GM19239 (cell line): ENCODE measurements at regions not wholly inside any gene's neighbourhood (a gene's known extent, or its start where the extent isn't known, plus 50 kb on each side); places are given as distances from the start of the nearest gene placed in this dataset.
A peak's percentile ranks its signal among the peaks of the same experiment; 100 is the strongest.

ENCODE experiments used
- DNase-seq: peaks from one replicate; pipeline ENCODE4 v3.0.0; 2011; ENCODE audit warnings: low spot score; ENCODE audit not compliant: insufficient read length
- FAIRE-seq: peaks from 2 replicates; lab custom pipeline; 2011; peaks lifted over from hg19 to GRCh38; lab: Jason Lieb, UNC

DNA sequence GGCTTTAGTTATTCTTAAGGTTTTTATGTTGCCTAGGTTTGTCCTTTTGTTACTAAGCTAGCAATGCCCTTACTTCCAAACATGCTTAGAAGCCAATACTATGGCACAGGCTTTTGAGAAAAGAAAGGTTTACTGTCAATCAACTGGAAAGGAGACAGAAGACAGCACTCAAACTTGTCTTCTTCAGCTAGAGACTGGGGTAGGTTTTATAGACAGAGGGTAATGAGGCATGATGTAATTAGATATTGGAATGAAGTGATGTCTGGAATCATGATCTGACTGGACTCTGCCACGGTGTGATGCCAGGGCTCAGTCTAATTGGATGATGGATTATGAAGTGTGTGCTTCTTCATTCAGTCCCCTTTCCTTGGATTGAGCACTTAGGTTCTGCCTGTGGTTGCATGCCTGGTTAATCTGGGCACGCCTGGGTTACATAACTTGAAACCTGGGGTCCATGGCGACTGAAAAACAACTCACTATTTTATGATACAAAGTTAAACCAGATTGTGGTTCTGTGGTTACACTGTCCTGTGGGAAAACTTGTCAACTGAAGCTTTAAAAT, 625.8 kb downstream of the BRINP3 start:
- no peak for DNase-seq
- FAIRE-seq = no peak

DNA sequence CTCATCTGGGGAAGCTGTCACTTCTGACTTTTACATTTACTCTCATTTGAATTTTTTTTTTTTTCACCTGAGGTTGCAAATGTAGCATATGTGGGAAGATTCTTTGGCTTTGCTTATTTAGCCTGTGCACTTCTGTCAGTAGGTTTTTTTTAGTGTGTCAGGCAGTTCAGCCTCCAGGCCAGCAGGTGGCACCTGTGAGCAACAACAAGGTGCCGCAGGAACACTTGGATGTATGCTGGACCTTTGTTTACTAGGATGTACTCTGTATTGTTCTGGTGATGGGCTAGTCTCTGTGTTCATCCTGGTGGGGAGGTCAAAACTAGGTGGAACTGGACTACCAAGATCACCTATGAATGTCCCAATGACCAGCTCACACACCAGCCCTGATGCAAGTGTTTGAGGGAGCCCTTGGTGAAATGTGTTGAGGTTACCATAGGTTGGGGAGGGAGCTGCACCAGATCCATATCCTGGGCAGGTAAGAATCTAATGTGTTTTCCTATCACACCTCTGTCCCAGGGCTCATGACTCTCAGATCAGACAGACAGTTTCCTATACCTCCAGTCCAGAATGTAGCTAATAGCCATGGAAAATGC, 618.2 kb downstream of the BRINP3 start:
- peak; percentile 59 for FAIRE-seq
- DNase-seq = peak; percentile 0

DNA sequence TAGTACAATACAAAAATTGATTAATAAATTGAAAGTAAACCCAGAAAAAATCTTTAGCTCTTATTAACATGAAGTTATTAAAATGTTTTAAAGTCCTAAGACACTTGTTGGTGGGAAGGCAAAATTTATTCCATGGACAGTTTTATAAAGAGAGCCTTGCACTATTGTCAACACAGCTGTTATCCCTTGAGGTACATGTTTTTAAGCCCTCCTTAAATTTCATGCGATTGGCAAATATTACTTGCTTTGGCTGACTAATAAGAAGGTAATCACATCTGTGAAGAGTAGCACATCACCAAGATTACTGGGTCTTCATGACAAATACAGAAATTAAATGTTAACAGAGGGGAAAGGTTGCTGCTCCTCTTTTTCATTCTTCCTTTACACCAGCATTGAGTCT, 611.1 kb downstream of the BRINP3 start:
- FAIRE-seq = no peak
- no peak for DNase-seq

- DNase-seq (no peak), FAIRE-seq (no peak)
Measured at GRCh38 chr1:189868021-189868420, 609.6 kb downstream of the BRINP3 start.

DNA sequence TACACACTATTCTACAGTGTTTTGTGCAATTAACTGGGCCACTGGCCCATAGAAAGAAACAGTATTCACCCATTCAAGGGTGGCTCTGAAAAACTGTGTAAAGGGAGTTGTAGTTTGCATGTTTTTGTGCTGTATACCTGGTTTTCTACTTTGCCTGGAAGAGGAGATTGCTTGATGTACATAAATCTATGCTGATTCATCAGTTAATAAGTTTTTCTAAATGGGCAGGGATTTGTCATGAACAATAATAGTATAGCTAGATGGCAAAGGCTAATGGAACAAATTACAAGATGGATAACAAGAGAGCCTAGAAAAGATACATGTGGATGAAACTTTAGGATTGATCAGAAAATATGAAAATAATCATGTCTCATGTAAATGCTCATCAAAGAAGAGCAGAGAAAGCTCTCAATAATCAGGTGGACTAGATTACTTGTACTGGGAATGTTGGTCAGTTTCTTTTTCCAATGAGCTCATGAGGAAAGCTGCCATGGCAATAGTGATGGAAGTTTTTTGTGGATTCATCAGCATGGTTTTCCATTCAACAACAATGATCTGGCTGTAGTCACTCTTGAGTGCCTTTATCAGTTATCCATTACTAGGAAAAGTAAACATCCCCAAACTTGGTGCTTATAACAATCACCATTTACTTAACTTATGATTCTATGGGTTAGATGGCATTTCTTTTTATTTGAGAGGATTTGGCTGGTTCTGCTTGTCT, 602.8 kb downstream of the BRINP3 start:
- no peak for FAIRE-seq
- DNase-seq = no peak

- FAIRE-seq (no peak), DNase-seq (no peak)
Measured at GRCh38 chr1:189880135-189880534, 597.5 kb downstream of the BRINP3 start.

DNA sequence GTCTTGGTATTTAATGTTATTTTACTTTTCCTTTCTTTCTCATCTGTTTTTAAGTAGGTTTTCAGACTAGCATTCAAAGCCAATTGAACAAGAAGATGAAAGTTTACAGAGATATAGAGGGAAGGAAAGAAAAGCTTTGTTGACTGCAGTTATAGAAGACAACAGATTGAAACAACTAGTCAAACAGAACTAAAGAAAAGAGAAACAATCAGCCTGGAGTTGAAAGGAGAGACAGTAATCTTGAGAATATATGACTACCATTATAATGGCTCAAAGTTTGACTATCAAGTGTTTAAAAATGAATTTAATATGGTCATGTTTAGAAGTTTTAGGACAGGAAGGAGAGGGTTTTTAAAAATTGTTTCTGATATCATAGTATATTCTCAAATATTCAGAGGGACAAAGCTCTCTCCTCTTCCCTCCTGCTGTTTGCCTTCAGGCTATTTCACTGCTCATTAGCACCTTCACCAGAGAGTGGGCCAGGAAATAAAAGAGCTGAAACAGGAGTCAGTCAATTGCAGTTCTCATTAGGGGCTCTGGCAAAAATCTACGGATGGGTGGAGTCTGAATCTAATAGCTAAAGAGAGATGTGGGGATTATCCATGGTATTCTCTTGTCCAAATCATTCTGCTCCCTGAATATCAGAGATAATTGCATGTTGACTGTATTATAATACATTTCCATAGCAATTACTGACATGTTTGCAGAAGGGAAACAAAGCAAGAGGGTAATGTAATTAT, 577.8 kb downstream of the BRINP3 start:
- FAIRE-seq (no peak), DNase-seq (no peak)

- FAIRE-seq (no peak), DNase-seq (no peak)
Measured at GRCh38 chr1:189904509-189904908, 573.2 kb downstream of the BRINP3 start.

GRCh38 chr1:189908113-189908512, 569.6 kb downstream of the BRINP3 start:
- no peak for FAIRE-seq
- DNase-seq = no peak

- FAIRE-seq (no peak), DNase-seq (no peak)
Measured at GRCh38 chr1:189921613-189922012, 556.1 kb downstream of the BRINP3 start.

DNA sequence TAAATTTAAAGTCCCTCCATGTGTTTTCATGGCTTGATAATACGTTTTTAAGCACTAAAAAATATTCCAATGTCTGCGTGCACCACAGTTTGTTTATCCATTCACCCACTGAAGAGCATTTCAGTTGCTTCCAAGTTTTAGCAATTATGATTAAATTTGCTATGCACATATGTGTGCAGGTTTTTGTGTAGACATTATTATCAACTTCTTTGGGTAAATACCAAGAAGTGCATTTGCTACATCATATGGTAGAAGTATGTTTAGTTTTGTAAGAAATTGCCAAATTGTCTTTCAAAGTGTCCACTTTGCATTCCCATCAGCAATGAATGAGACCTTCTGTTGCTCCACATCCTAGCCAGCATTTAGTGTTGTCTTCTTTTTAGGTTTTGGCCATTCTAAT, 550.0 kb downstream of the BRINP3 start:
- no peak for FAIRE-seq

DNA sequence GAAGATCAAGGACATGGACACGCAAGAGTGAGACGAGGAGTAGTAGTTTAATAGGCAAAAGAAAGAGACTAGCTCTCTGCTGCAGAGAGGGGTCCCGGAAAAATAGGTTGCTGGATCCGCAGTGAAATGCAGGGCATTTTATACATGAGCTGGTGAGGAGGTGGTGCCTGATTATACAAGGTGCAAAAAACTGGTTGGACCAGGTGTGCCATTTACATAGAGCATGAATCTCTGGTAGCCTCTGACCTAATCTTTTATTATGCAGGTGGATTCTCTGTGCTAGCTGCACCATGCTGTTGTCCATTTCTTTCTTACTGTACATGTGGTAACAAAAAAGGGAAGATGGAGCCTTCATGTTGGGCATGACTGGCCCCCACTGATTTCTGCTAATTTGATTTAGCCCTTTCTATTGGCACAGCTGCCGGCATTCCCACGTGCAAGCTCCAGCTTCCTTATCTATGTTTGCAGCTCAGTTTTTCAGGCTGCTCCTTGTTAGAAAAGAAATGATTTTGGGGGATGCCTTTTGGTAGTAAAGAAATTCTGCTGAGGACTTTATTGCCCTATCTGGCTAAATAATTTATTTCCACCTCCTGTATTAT, 548.1 kb downstream of the BRINP3 start:
- DNase-seq (no peak), FAIRE-seq (no peak)

More for the DNA sequence above, 550.0 kb downstream of the BRINP3 start:
- no peak for DNase-seq

- DNase-seq (no peak), FAIRE-seq (no peak)
Measured at GRCh38 chr1:189936861-189937260, 540.8 kb downstream of the BRINP3 start.

GRCh38 chr1:189939967-189940366, 537.7 kb downstream of the BRINP3 start:
- DNase-seq (no peak), FAIRE-seq (no peak)

DNA sequence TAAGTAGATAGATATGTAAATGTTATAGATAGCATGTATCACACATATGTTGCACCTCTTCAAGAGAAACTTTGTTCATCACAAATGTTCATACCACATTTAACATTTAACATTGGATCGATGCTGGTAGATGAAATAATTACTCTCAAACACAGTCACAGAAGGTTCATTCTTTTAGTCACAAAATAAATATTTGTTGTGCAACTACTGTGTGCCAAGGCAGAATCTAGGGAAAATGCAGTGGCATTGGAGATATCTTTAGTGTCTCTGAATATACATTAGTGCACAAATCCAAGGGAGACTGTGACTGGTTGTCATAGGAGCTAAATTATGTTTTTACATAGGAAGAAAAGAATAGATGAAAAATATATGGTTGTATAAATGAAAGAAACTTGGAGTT, 535.7 kb downstream of the BRINP3 start:
- no peak for DNase-seq
- FAIRE-seq = no peak

GRCh38 chr1:189958756-189959155, 518.9 kb downstream of the BRINP3 start:
- DNase-seq (no peak), FAIRE-seq (no peak)

DNA sequence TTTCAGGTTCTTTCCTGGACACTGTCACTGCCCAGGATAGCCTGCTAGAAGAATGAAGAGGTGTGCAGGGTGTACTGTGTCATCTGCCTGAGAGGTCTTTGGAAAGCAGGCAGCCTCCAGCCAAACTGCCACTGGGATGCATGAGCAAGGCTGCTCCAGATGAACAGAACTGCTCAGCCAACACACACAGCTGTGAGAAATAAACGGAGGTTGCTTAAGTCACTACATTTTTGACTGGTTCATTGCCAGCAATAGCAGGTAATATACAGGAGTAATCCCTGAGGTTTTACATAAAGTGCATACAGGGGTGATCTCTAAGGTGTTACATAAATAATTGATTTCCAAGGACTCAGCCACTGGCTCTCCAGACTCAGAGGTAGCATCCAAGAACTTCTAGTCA, 516.9 kb downstream of the BRINP3 start:
- FAIRE-seq (no peak), DNase-seq (no peak)

DNA sequence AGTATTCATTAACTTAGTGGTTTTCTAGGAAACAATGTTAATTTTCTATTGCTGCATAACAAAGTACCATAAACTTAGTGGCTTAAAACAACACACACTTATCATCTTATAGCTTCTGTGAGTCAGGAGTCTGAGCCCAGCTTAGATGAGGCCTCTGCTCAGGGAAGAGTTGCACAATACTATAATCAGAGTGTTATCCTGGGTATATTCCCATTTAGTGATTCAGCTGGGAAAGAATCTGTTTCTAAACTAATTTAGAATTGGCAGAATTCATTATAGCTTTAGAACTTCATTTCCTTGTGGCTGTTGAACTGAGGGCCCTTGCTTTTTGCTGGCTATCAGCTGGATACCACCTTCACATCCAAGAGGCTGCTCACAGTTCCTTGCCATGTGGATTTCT, 515.5 kb downstream of the BRINP3 start:
- no peak for DNase-seq
- no peak for FAIRE-seq

GRCh38 chr1:189970331-189971230, 507.1 kb downstream of the BRINP3 start:
- DNase-seq = no peak
- no peak for FAIRE-seq

DNA sequence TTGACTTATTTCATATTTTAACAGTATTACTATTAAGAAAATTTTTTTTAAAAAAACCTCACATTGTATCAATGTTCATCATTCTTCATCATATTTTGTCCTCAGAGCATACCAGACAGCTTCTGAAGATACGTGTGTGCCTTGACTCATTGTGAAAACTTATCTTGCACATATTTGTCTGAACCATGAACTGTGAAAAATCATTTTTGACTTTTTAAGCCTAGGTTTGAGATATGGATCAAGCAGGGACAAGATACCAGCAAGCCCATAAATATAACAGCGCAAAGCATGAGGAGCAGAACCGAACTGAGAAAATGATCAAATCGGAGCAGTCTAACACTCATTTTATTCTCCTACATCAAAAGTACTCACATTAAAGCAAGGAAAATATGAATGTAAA, 506.0 kb downstream of the BRINP3 start:
- DNase-seq (no peak), FAIRE-seq (no peak)
